IMR-90 (cell line): ENCODE measurements at regions not wholly inside any gene's neighbourhood (a gene's known extent, or its start where the extent isn't known, plus 50 kb on each side); places are given as distances from the start of the nearest gene placed in this dataset.

Experiments used
- ATAC-seq: fragments of 200-7000 bp; cut with Tn5 transposase; 2 replicates; pipeline ENCODE4 v1.9.1; 2020; ENCODE audit warnings: low read depth, mild to moderate bottlenecking, moderate library complexity
- BruUV-seq: library from RNA; stranded (reverse); fragments of 400-500 nt; replicated peaks from 2 replicates; lab custom pipeline; 2021; lab: Mats Ljungman, UMichigan
- CTCF ChIA-PET: fragments of 300-600 bp; formaldehyde crosslinking; extraction: SDS; loops from one replicate; lab custom pipeline; 2021; ENCODE audit warnings: antibody characterized with exemption; lab: Yijun Ruan, JAX
- POLR2A ChIA-PET: fragments of 300-600 bp; sonication (Branson Sonifier 250); formaldehyde crosslinking; loops from one replicate; lab custom pipeline; 2022; ENCODE audit warnings: antibody characterized with exemption; ENCODE audit not compliant: unreplicated experiment; lab: Charles Lee
- DNase-seq: peaks from one replicate; pipeline ENCODE4 v3.0.0; 2013
- H2AFZ ChIP-seq: replicated peaks from 2 replicates; pipeline ENCODE3; 2013; ENCODE audit warnings: low read length, mild to moderate bottlenecking; ENCODE audit not compliant: poor library complexity
- H2AK5ac ChIP-seq: 2 replicates; pipeline ENCODE4 v1.6.1; 2013; ENCODE audit warnings: low read depth, low read length, inconsistent platforms
- H2AK9ac ChIP-seq: replicated peaks from 2 replicates; pipeline ENCODE3; 2013; ENCODE audit warnings: mild to moderate bottlenecking, low read depth, low read length, moderate library complexity; ENCODE audit not compliant: poor library complexity
- H2BK120ac ChIP-seq: 2 replicates; pipeline ENCODE4 v1.6.1; 2013; ENCODE audit warnings: low read depth, low read length, inconsistent platforms
- H2BK15ac ChIP-seq: 3 replicates; pipeline ENCODE4 v1.6.1; 2013; ENCODE audit warnings: low read depth, low read length, inconsistent platforms
- H2BK20ac ChIP-seq: 2 replicates; pipeline ENCODE4 v1.6.1; 2013; ENCODE audit warnings: low read depth, mild to moderate bottlenecking, inconsistent platforms, low read length, moderate library complexity
- H2BK5ac ChIP-seq: 2 replicates; pipeline ENCODE4 v1.6.1; 2013; ENCODE audit warnings: mild to moderate bottlenecking, low read depth, low read length, inconsistent platforms; ENCODE audit not compliant: poor library complexity, severe bottlenecking
- H3K14ac ChIP-seq: replicated peaks from 2 replicates; pipeline ENCODE4 v1.6.1; 2013; ENCODE audit warnings: low read depth, low read length, inconsistent platforms
- H3K18ac ChIP-seq: 2 replicates; pipeline ENCODE4 v1.6.1; 2013; ENCODE audit warnings: low read depth, low read length, control low read depth
- H3K23ac ChIP-seq: 2 replicates; pipeline ENCODE4 v1.6.1; 2013; ENCODE audit warnings: low read depth, low read length, inconsistent platforms
- H3K27ac ChIP-seq: 2 replicates; pipeline ENCODE4 v1.5.1; 2013; ENCODE audit warnings: mild to moderate bottlenecking, control low read depth, low read length; ENCODE audit not compliant: insufficient read depth
- H3K27me3 ChIP-seq: 2 replicates; pipeline ENCODE4 v1.6.1; 2013; ENCODE audit warnings: low read length; ENCODE audit not compliant: control insufficient read depth, insufficient read depth
- H3K36me3 ChIP-seq: 2 replicates; pipeline ENCODE4 v1.6.1; 2013; ENCODE audit warnings: low read length, mixed read lengths; ENCODE audit not compliant: control insufficient read depth, insufficient read depth
- H3K4ac ChIP-seq: 2 replicates; pipeline ENCODE4 v1.6.1; 2013; ENCODE audit warnings: low read depth, low read length, inconsistent platforms
- H3K4me1 ChIP-seq: 2 replicates; pipeline ENCODE4 v1.6.1; 2013; ENCODE audit warnings: low read length, mixed read lengths; ENCODE audit not compliant: control insufficient read depth, insufficient read depth
- H3K4me2 ChIP-seq: 2 replicates; pipeline ENCODE4 v1.6.1; 2013; ENCODE audit warnings: low read depth, mild to moderate bottlenecking, control low read depth, low read length, moderate library complexity
- H3K4me3 ChIP-seq: 2 replicates; pipeline ENCODE4 v1.5.1; 2013; ENCODE audit warnings: low read depth, mild to moderate bottlenecking, control low read depth, low read length, moderate library complexity; ENCODE audit not compliant: insufficient read depth
- H3K56ac ChIP-seq: 2 replicates; pipeline ENCODE4 v1.6.1; 2013; ENCODE audit warnings: low read length, inconsistent platforms; ENCODE audit not compliant: insufficient read depth; ENCODE audit errors: extremely low read depth
- H3K79me1 ChIP-seq, 2 experiments: 2 replicates each; pipeline ENCODE4 v1.6.1; 2013; ENCODE audit warnings: low read length in 2 of 2, inconsistent platforms in 1 of 2, low read depth in 1 of 2
- H3K9ac ChIP-seq: 2 replicates; pipeline ENCODE4 v1.6.1; 2013; ENCODE audit warnings: low read depth, low read length, control low read depth
- H3K9me1 ChIP-seq: 2 replicates; pipeline ENCODE4 v1.6.1; 2013; ENCODE audit warnings: low read length, inconsistent platforms; ENCODE audit not compliant: insufficient read depth
- H3K9me3 ChIP-seq: 2 replicates; pipeline ENCODE4 v1.6.1; 2013; ENCODE audit warnings: low read length; ENCODE audit not compliant: control insufficient read depth, insufficient read depth
- H4K20me1 ChIP-seq: 2 replicates; pipeline ENCODE4 v1.6.1; 2013; ENCODE audit warnings: low read length, inconsistent platforms; ENCODE audit not compliant: insufficient read depth
- H4K5ac ChIP-seq: 2 replicates; pipeline ENCODE4 v1.6.1; 2013; ENCODE audit warnings: mild to moderate bottlenecking, low read depth, low read length, control low read depth
- H4K8ac ChIP-seq, 2 experiments: 2 replicates each; pipeline ENCODE4 v1.6.1; 2013; ENCODE audit warnings: low read depth in 2 of 2, low read length in 2 of 2, control low read depth in 1 of 2, inconsistent platforms in 1 of 2
- H4K91ac ChIP-seq: 2 replicates; pipeline ENCODE4 v1.6.1; 2013; ENCODE audit warnings: low read depth, low read length, inconsistent platforms; ENCODE audit not compliant: insufficient read depth
- CHD1 ChIP-seq: IDR thresholded peaks from 2 replicates; pipeline ENCODE4 v1.6.1; 2012; ENCODE audit warnings: low read depth, low read length, improper control_type of control experiment
- USF2 ChIP-seq: fragments of 150-350 bp; IDR thresholded peaks from 2 replicates; pipeline ENCODE4 v1.6.1; 2017; ENCODE audit warnings: mild to moderate bottlenecking, antibody characterized with exemption, low read length, low read depth
- WGBS, 2 experiments: methylation state at CpG; one replicate each; pipeline versions ENCODE4 v1.1.5 to v1.1.7; 2013; ENCODE audit warnings: missing lambda C conversion rate in 2 of 2; ENCODE audit not compliant: insufficient read length in 1 of 2; ENCODE audit errors: extremely low coverage in 2 of 2; 5-methylcytosine and 5-hydroxymethylcytosine counted together
- dilution Hi-C: fragments of 300-500 bp; cut with HindIII; formaldehyde crosslinking; loops from one replicate; pipeline ENCODE4 v1.14.3; 2018; ENCODE audit warnings: low sequenced_read_pairs; ENCODE audit not compliant: unreplicated experiment
- in situ Hi-C: fragments of 300-500 bp; cut with MboI; formaldehyde crosslinking; loops from 3 replicates; pipeline ENCODE4 v1.14.3; 2019; ENCODE audit warnings: low sequenced_read_pairs, inconsistent platforms, mixed read lengths
- intact Hi-C: fragments of 100-400 bp; cut with micrococcal nuclease; formaldehyde crosslinking; loops from 2 replicates; pipeline ENCODE4 v1.10.0; 2022
- TF ChIP-seq, protein P1 (sequence below): fragments of 150-350 bp; IDR thresholded peaks from 2 replicates; pipeline ENCODE4 v1.6.1; 2016; ENCODE audit warnings: low read depth, mild to moderate bottlenecking, low read length, moderate library complexity, borderline replicate concordance

DNA sequence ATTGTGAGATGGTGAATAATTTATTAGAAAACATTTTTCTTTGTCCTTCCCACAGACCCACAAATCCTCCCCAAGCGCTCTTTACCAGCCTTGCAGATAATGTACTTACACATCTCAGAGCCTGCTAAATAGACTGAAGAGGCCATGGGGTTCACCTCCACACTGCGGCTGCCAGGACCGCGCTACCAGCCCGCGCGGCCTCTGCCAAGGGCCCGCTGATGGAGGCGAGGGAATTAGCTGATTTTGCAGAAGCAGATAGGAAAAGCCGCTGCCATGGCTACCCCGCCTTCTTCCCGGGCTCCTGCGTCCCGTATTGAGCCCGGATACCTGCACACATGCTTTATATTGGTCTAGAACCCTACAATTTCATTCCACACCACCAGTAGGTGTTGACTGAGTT lies 248.0 kb upstream of the FOXD3 start (continued):
- TF ChIP-seq, protein P1, sequence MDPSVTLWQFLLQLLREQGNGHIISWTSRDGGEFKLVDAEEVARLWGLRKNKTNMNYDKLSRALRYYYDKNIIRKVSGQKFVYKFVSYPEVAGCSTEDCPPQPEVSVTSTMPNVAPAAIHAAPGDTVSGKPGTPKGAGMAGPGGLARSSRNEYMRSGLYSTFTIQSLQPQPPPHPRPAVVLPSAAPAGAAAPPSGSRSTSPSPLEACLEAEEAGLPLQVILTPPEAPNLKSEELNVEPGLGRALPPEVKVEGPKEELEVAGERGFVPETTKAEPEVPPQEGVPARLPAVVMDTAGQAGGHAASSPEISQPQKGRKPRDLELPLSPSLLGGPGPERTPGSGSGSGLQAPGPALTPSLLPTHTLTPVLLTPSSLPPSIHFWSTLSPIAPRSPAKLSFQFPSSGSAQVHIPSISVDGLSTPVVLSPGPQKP: no peak
- TF ChIP-seq CHD1: no peak

GRCh38 chr1:63082766-63083165 lies 239.6 kb upstream of the FOXD3 start:
- POLR2A ChIA-PET: no interaction called here
- in situ Hi-C loops: no loop called here
- H4K91ac ChIP-seq: no peak overlapping the region
- no peaks in the 10 kb centered on the region for H3K9me1 ChIP-seq
- H2BK120ac ChIP-seq: no peak overlapping the region
- H2BK5ac ChIP-seq: no peak overlapping the region
- DNase-seq: no peak
- H3K79me1 ChIP-seq: no peaks in the 10 kb centered on the region
- no peak overlapping the region for H3K4ac ChIP-seq
- no peak overlapping the region for H3K56ac ChIP-seq
- no peak overlapping the region for H3K4me3 ChIP-seq
- dilution Hi-C loops: no loop called here
- no peak overlapping the region for H3K14ac ChIP-seq
- no peak overlapping the region for H2BK15ac ChIP-seq
- no peak overlapping the region for H4K5ac ChIP-seq
- H3K23ac ChIP-seq: no peak overlapping the region
- BruUV-seq: no TSS peak
- no peaks in the 10 kb centered on the region for H3K36me3 ChIP-seq
- WGBS, 2 experiments: 20% methylated on average over 1 of the region's 3 CpGs; no CpG with 5 or more reads in 1 of the 2 experiments
- no peaks in the 10 kb centered on the region for H4K20me1 ChIP-seq
- H2AFZ ChIP-seq: no peak overlapping the region
- no peak overlapping the region for H2BK20ac ChIP-seq
- intact Hi-C loops: no loop called here
- no peak overlapping the region for H3K18ac ChIP-seq
- H4K8ac ChIP-seq: no peak overlapping the region
- no peak overlapping the region for H3K9ac ChIP-seq
- no peak overlapping the region for H2AK9ac ChIP-seq
- CTCF ChIA-PET: no interaction called here
- TF ChIP-seq, protein P1: no peak
- no peak for TF ChIP-seq USF2
- H3K4me1 ChIP-seq: no peaks in the 10 kb centered on the region
- no peaks in the 10 kb centered on the region for H3K27me3 ChIP-seq
- H3K9me3 ChIP-seq: no peaks in the 10 kb centered on the region
- no peak for ATAC-seq
- H3K4me2 ChIP-seq: no peak overlapping the region
- H3K27ac ChIP-seq: no peak overlapping the region
- no peak overlapping the region for H2AK5ac ChIP-seq
